Panc1 (cell line): ENCODE measurements at regions not wholly inside any gene's neighbourhood (a gene's known extent, or its start where the extent isn't known, plus 50 kb on each side); places are given as distances from the start of the nearest gene placed in this dataset.

Experiments used
- ATAC-seq: fragments of 200-7000 bp; cut with Tn5 transposase; 2 replicates; pipeline ENCODE4 v1.9.1; 2020; ENCODE audit warnings: mild to moderate bottlenecking, moderate library complexity
- BruUV-seq: library from RNA; stranded (reverse); fragments of 400-500 nt; replicated peaks from 2 replicates; lab custom pipeline; 2021; lab: Mats Ljungman, UMichigan
- CTCF ChIA-PET: fragments of 300-600 bp; sonication (Branson Sonifier 250); formaldehyde crosslinking; loops from one replicate; lab custom pipeline; 2022; ENCODE audit warnings: antibody characterized with exemption; lab: Charles Lee
- POLR2A ChIA-PET: fragments of 300-600 bp; sonication (Branson Sonifier 250); formaldehyde crosslinking; loops from one replicate; lab custom pipeline; 2022; ENCODE audit warnings: antibody characterized with exemption; lab: Charles Lee
- DNase-seq: peaks from one replicate; pipeline ENCODE4 v3.0.0-alpha.2; 2010; ENCODE audit warnings: low read depth, low spot score
- H3K27ac ChIP-seq: 2 replicates; pipeline ENCODE4 v1.5.1; 2011; ENCODE audit warnings: mild to moderate bottlenecking, low read length, inconsistent platforms
- H3K27me3 ChIP-seq: fragments of 200-500 bp; sonication (Bioruptor generic); 2 replicates; pipeline ENCODE4 v1.6.0; 2014; ENCODE audit warnings: low read length, inconsistent platforms; ENCODE audit not compliant: control insufficient read depth, insufficient read depth
- H3K36me3 ChIP-seq: fragments of 200-500 bp; sonication (Bioruptor generic); 2 replicates; pipeline ENCODE4 v1.5.1; 2014; ENCODE audit warnings: inconsistent platforms, mild to moderate bottlenecking, low read length, moderate library complexity; ENCODE audit not compliant: control insufficient read depth, insufficient read depth
- H3K4me1 ChIP-seq: 2 replicates; pipeline ENCODE4 v1.5.1; 2011; ENCODE audit warnings: inconsistent platforms, mild to moderate bottlenecking, low read length, moderate library complexity; ENCODE audit not compliant: control insufficient read depth, insufficient read depth
- H3K4me3 ChIP-seq, 2 experiments: 2 replicates each; pipeline ENCODE4 v1.5.1; 2011 to 2012; ENCODE audit warnings: low read depth in 2 of 2, low read length in 2 of 2, mild to moderate bottlenecking in 2 of 2, inconsistent platforms in 1 of 2, moderate library complexity in 1 of 2
- H3K9me3 ChIP-seq: fragments of 200-500 bp; sonication (Bioruptor generic); 2 replicates; pipeline ENCODE4 v1.5.1; 2014; ENCODE audit warnings: low read depth, mild to moderate bottlenecking, inconsistent platforms, low read length, moderate library complexity; ENCODE audit not compliant: control insufficient read depth, insufficient read depth
- CTCF ChIP-seq: fragments of 450-650 bp; IDR thresholded peaks from 2 replicates; pipeline ENCODE4 v1.5.1; 2017; ENCODE audit warnings: mild to moderate bottlenecking
- POLR2AphosphoS5 ChIP-seq: IDR thresholded peaks from 2 replicates; pipeline ENCODE4 v1.6.1; 2012; ENCODE audit warnings: mild to moderate bottlenecking, low read depth, low read length, moderate library complexity
- SIN3A ChIP-seq: IDR thresholded peaks from 2 replicates; pipeline ENCODE4 v1.6.1; 2012; ENCODE audit warnings: low read depth, mild to moderate bottlenecking, low read length, moderate library complexity, borderline replicate concordance; ENCODE audit not compliant: insufficient read depth
- TCF7L2 ChIP-seq: IDR thresholded peaks from 2 replicates; pipeline ENCODE4 v1.6.1; 2011; ENCODE audit warnings: mild to moderate bottlenecking, low read depth, low read length, inconsistent platforms
- in situ Hi-C: cut with HindIII; loops from 2 replicates; pipeline ENCODE4 v1.10.0; 2016; ENCODE audit warnings: low sequenced_read_pairs, low pct_unique_long_range_greater_than_20kb
- intact Hi-C: fragments of 100-400 bp; cut with micrococcal nuclease; formaldehyde crosslinking; loops from one replicate; pipeline ENCODE4 v1.10.0; 2022; ENCODE audit not compliant: unreplicated experiment
- TF ChIP-seq, protein P1 (sequence below), 2 experiments: IDR thresholded peaks; 2 replicates each; pipeline ENCODE4 v1.6.1; 2011 to 2012; ENCODE audit warnings: low read depth in 2 of 2, control low read depth in 1 of 2, low read length in 1 of 2, mild to moderate bottlenecking in 1 of 2, moderate library complexity in 1 of 2; ENCODE audit not compliant: insufficient read depth in 1 of 2

DNA sequence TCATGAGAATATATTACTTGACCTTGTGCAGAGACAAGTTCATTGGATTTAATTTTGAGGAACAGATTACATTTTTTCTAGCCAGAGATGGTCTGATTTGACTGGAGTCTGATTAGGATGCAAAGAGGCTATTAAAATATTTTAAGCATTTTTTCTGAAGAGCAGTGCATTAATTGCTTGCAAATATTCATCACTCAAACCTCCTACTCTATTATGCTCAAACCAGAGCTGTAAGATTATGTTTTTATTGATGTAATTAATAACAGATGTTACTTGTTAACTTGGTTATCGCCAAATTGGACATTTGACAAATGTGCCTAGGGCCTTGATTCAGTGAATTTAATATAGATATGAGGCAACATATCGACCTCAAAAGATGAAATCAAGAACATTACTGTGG is 160.9 kb upstream of the SLC13A1 start:
- intact Hi-C loops: loop anchor here (10.0 kb wide), 1 partner anchor 286 kb away; no protein-coding TSS in a partner anchor
- POLR2A ChIA-PET: no interaction called here
- TF ChIP-seq TCF7L2 (no peak), POLR2AphosphoS5 (no peak), CTCF (no peak), SIN3A (no peak)
- TF ChIP-seq, protein P1, sequence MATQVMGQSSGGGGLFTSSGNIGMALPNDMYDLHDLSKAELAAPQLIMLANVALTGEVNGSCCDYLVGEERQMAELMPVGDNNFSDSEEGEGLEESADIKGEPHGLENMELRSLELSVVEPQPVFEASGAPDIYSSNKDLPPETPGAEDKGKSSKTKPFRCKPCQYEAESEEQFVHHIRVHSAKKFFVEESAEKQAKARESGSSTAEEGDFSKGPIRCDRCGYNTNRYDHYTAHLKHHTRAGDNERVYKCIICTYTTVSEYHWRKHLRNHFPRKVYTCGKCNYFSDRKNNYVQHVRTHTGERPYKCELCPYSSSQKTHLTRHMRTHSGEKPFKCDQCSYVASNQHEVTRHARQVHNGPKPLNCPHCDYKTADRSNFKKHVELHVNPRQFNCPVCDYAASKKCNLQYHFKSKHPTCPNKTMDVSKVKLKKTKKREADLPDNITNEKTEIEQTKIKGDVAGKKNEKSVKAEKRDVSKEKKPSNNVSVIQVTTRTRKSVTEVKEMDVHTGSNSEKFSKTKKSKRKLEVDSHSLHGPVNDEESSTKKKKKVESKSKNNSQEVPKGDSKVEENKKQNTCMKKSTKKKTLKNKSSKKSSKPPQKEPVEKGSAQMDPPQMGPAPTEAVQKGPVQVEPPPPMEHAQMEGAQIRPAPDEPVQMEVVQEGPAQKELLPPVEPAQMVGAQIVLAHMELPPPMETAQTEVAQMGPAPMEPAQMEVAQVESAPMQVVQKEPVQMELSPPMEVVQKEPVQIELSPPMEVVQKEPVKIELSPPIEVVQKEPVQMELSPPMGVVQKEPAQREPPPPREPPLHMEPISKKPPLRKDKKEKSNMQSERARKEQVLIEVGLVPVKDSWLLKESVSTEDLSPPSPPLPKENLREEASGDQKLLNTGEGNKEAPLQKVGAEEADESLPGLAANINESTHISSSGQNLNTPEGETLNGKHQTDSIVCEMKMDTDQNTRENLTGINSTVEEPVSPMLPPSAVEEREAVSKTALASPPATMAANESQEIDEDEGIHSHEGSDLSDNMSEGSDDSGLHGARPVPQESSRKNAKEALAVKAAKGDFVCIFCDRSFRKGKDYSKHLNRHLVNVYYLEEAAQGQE (IDR thresholded peaks at IDR 0.05; ENCODE audit: insufficient read depth in 1 of 2, low read depth in 2 of 2, low read length in 1 of 2): no peak
- no TSS peak for BruUV-seq
- Histone ChIP-seq H3K27ac (no peak overlapping the region), H3K4me1 (no peaks in the 10 kb centered on the region), H3K36me3 (no peaks in the 10 kb centered on the region), H3K9me3 (no peaks in the 10 kb centered on the region), H3K4me3 (no peak overlapping the region), H3K27me3 (no peaks in the 10 kb centered on the region)
- DNase-seq (no peak), ATAC-seq (no peak)
- in situ Hi-C loops: no loop called here
- CTCF ChIA-PET: no interaction called here

DNA sequence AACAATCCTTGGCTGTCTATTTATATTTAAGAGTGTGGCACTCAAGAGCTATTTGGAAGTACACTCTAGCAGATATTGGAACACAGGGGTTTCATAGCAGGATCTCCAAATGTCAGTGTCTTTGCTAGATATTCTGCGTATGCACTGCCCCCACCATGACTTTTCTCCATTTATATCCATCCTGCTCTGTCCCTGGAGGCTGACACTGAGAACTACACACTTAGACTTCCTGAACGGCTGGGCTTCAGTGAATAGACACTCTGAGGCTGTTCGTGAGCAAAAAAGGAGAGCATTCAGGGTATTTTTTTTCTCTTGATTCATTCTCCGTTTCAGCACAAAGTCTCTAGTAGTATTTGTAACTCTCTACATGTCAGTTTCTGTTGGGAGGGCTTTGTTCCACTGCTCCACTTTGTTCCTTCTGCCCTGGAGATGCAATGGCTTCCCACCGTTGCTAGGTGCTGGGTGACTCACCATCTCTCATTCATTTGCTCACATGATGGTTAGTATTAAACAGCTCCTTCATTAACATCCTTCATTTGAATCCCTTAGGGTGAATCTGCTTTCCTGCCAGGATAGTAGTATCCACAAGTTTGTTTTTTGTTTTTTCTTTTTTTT is 155.9 kb upstream of the SLC13A1 start:
- Histone ChIP-seq H3K36me3 (no peaks in the 10 kb centered on the region), H3K27ac (no peak overlapping the region), H3K27me3 (no peaks in the 10 kb centered on the region), H3K4me1 (no peaks in the 10 kb centered on the region), H3K9me3 (no peaks in the 10 kb centered on the region), H3K4me3 (no peak overlapping the region)
- in situ Hi-C loops: no loop called here
- ChIA-PET CTCF (no interaction called here), POLR2A (no interaction called here)
- TF ChIP-seq TCF7L2: no peak
- TF ChIP-seq CTCF: no peak
- TF ChIP-seq, protein P1 (IDR thresholded peaks at IDR 0.05; ENCODE audit: insufficient read depth in 1 of 2, low read depth in 2 of 2, low read length in 1 of 2): no peak
- no peak for TF ChIP-seq POLR2AphosphoS5
- no peak for TF ChIP-seq SIN3A
- ATAC-seq (no peak), DNase-seq (no peak)
- no TSS peak for BruUV-seq
- intact Hi-C loops: no loop called here
